ENCODE measurements at regions not wholly inside any gene's neighbourhood (a gene's known extent, or its start where the extent isn't known, plus 50 kb on each side); places are given as distances from the start of the nearest gene placed in this dataset.

DNA sequence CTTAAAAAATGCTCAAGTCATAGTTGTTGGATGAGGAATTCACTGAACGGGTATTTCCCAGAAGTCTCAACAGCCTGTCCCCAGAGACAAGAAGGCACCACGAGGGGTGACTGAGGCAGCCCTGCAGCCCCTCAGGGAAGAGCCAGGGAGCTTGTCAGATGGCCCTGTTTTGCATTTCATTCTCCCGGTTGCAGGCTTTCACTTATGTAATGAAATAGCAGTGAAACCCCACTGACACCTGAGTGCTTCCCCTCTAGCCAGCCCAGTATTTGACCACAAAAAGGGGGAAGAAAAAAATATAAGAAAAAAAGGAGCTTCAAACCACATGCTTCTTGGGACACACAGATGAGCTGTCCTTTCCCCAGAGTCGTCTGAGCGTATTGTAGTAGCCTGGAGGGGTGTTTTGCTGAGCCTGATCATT lies 75.3 kb upstream of the IL12B start:
- no peaks in the 10 kb centered on the region for H3K36me3 Mint-ChIP-seq
- no peaks in the 10 kb centered on the region for H3K9me3 Mint-ChIP-seq
- no peak overlapping the region for H3K4me3 Mint-ChIP-seq
- TF ChIP-seq, protein P1, sequence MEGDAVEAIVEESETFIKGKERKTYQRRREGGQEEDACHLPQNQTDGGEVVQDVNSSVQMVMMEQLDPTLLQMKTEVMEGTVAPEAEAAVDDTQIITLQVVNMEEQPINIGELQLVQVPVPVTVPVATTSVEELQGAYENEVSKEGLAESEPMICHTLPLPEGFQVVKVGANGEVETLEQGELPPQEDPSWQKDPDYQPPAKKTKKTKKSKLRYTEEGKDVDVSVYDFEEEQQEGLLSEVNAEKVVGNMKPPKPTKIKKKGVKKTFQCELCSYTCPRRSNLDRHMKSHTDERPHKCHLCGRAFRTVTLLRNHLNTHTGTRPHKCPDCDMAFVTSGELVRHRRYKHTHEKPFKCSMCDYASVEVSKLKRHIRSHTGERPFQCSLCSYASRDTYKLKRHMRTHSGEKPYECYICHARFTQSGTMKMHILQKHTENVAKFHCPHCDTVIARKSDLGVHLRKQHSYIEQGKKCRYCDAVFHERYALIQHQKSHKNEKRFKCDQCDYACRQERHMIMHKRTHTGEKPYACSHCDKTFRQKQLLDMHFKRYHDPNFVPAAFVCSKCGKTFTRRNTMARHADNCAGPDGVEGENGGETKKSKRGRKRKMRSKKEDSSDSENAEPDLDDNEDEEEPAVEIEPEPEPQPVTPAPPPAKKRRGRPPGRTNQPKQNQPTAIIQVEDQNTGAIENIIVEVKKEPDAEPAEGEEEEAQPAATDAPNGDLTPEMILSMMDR (IDR thresholded peaks at IDR 0.05; ENCODE audit: unreplicated experiment), result no peak
- peaks cover 3% of the 10 kb centered on the region for H3K4me1 Mint-ChIP-seq
- no peak for DNase-seq (ENCODE audit: low spot score in 2 of 2, unreplicated experiment in 2 of 2)
- H3K27ac Mint-ChIP-seq, result no peak overlapping the region
- peaks cover 8% of the 10 kb centered on the region for H3K27me3 Mint-ChIP-seq (ENCODE audit: low read depth)

- Mint-ChIP-seq H3K4me1 (peaks cover 3% of the 10 kb centered on the region), H3K9me3 (no peaks in the 10 kb centered on the region), H3K27me3 (ENCODE audit: low read depth) (peaks cover 7% of the 10 kb centered on the region), H3K4me3 (no peak overlapping the region), H3K27ac (no peak overlapping the region), H3K36me3 (no peaks in the 10 kb centered on the region)
- TF ChIP-seq, protein P1 (IDR thresholded peaks at IDR 0.05; ENCODE audit: unreplicated experiment), result no peak
- DNase-seq (ENCODE audit: low spot score in 2 of 2, unreplicated experiment in 2 of 2), result no peak
Observed at GRCh38 chr5:159406571-159406970, 76.3 kb upstream of the IL12B start.

- Mint-ChIP-seq H3K4me1 (peaks cover under 1% of the 10 kb centered on the region), H3K36me3 (no peaks in the 10 kb centered on the region), H3K27ac (no peak overlapping the region), H3K4me3 (no peak overlapping the region), H3K27me3 (ENCODE audit: low read depth) (no peaks in the 10 kb centered on the region), H3K9me3 (no peaks in the 10 kb centered on the region)
- TF ChIP-seq, protein P1 (IDR thresholded peaks at IDR 0.05; ENCODE audit: unreplicated experiment), result no peak
- no peak for DNase-seq (ENCODE audit: low spot score in 2 of 2, unreplicated experiment in 2 of 2)
Observed at GRCh38 chr5:159409801-159410200, 79.5 kb upstream of the IL12B start.

GRCh38 chr5:159410480-159410879 lies 80.2 kb upstream of the IL12B start:
- H3K27ac Mint-ChIP-seq, result no peak overlapping the region
- TF ChIP-seq, protein P1 (IDR thresholded peaks at IDR 0.05; ENCODE audit: unreplicated experiment), result no peak
- no peaks in the 10 kb centered on the region for H3K27me3 Mint-ChIP-seq (ENCODE audit: low read depth)
- no peaks in the 10 kb centered on the region for H3K9me3 Mint-ChIP-seq
- no peak for DNase-seq (ENCODE audit: low spot score in 2 of 2, unreplicated experiment in 2 of 2)
- peaks cover 4% of the 10 kb centered on the region for H3K4me1 Mint-ChIP-seq
- H3K4me3 Mint-ChIP-seq, result no peak overlapping the region
- H3K36me3 Mint-ChIP-seq, result no peaks in the 10 kb centered on the region

GRCh38 chr5:159411115-159411514 lies 80.8 kb upstream of the IL12B start:
- no peak overlapping the region for H3K4me3 Mint-ChIP-seq
- no peaks in the 10 kb centered on the region for H3K36me3 Mint-ChIP-seq
- H3K27ac Mint-ChIP-seq, result no peak overlapping the region

More at GRCh38 chr5:159411115-159411514, 80.8 kb upstream of the IL12B start:
- H3K9me3 Mint-ChIP-seq, result no peaks in the 10 kb centered on the region
- DNase-seq (ENCODE audit: low spot score in 2 of 2, unreplicated experiment in 2 of 2), result no peak
- TF ChIP-seq, protein P1 (IDR thresholded peaks at IDR 0.05; ENCODE audit: unreplicated experiment), result no peak
- H3K27me3 Mint-ChIP-seq (ENCODE audit: low read depth), result no peaks in the 10 kb centered on the region
- peaks cover 4% of the 10 kb centered on the region for H3K4me1 Mint-ChIP-seq

Data from mesothelial cell of epicardium (in vitro differentiated cells).